ENCODE measurements at regions not wholly inside any gene's neighbourhood (a gene's known extent, or its start where the extent isn't known, plus 50 kb on each side); places are given as distances from the start of the nearest gene placed in this dataset.

- TF ChIP-seq GATA3 (IDR thresholded peaks at IDR 0.05; ENCODE audit: low read depth, low read length) (no peak), GATA2 (IDR thresholded peaks at IDR 0.05; ENCODE audit: low read depth, low read length) (no peak)
Observed at GRCh38 chr20:16968099-16968498, 219.9 kb downstream of the OTOR start.

Measured in SH-SY5Y (cell line).